MM.1S (cell line): ENCODE measurements at regions not wholly inside any gene's neighbourhood (a gene's known extent, or its start where the extent isn't known, plus 50 kb on each side); places are given as distances from the start of the nearest gene placed in this dataset.

ENCODE experiments used
- CTCF ChIP-seq: fragments of 300-600 bp; sonication (generic); IDR thresholded peaks from 2 replicates; pipeline ENCODE4 v1.5.1; 2016; ENCODE audit warnings: antibody characterized with exemption, low read length, mixed read lengths
- EZH2 ChIP-seq: fragments of 300-600 bp; sonication (generic); optimal IDR thresholded peaks from 2 replicates; pipeline ENCODE3; 2017; ENCODE audit warnings: low read depth, mild to moderate bottlenecking, antibody characterized with exemption, low read length, mixed read lengths

DNA sequence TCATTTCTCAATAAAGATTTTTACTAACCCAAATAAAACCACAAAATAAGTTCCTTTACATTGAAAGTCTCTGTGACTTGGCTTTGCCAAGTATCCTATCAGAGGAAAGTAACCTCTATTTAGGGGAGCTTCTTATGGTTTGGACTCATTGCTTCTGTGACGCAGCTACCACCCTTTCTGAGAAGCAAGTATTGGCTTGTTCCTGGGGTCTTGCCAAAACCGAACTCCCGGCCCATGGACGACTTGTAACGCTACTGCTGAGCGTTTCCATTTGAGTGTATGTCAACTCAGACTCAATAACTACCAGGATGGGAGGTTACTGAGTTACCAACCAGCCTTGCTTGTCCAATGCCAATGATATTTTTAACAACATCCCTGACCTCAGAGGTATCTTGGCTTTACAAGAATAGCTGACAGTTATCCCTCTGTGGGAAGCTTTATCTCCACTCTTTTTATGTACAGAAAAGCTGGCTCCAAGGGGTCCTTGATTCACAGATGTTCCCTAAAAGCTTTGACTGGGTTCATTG, 911.9 kb downstream of the TTLL7 start:
- TF ChIP-seq CTCF (no peak), EZH2 (no peak)
